IPS-NIHi11 (cell line): ENCODE measurements at regions not wholly inside any gene's neighbourhood (a gene's known extent, or its start where the extent isn't known, plus 50 kb on each side); places are given as distances from the start of the nearest gene placed in this dataset.
A peak's percentile ranks its signal among the peaks of the same experiment; 100 is the strongest.

Experiments
- DNase-seq: peaks from one replicate; pipeline ENCODE4 v3.0.0; 2012; ENCODE audit warnings: mixed read lengths, low spot score

DNA sequence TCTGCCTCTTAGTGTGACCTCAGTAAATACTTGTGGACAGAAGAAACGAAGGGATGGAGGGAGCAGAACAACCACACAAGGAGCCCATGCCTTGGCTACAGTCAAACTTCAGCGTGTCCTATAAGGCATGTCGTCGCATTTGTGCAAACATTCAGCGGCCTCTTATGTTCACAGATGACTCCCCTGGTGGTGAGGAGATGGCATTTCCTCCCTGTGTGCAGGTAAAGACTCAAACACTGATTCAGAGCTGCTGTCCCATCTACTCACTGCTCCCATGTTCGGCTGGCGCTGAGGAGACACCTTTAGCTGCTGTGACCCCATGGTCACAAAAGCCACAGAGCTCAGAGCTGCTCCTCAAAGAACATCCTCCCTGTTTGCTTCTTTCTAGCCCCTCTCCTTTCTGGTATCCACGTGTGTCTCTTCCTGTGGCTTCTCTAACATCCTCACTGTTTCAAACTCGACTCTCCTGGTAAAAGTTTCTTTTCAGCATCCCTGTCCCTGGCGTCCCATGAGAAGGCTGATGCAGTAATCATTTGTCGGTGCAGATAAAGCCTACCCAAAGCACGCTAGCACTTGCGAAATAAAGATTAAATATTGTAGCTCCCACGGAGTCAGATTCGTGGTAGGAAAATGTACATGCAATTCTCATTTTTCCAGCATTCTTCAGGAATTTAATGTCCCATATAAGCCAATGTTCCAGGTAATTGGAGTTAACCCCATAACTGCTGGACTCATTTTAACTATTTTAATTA is 124.9 kb upstream of the NEBL start:
- peak; percentile 36 for DNase-seq

DNA sequence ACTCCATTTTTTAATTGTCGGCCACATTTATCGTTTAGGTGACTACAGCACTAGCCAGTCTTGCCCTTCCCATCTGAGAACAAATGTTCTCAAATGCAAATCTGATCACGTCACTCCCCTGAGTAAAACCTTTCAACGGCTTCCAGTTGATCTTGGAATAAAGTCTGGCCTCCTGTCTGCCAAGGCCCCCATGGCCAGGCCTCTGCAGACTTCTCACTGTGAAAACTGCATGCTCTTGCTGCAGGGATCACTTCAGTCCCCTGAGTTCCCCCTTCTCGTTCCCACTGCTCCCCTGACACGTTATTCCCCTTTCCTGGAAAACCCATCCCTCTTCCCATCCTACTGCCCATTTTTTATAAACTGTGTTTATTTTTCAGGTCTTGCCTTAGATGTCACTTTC is 124.1 kb upstream of the NEBL start:
- DNase-seq, result no peak

DNA sequence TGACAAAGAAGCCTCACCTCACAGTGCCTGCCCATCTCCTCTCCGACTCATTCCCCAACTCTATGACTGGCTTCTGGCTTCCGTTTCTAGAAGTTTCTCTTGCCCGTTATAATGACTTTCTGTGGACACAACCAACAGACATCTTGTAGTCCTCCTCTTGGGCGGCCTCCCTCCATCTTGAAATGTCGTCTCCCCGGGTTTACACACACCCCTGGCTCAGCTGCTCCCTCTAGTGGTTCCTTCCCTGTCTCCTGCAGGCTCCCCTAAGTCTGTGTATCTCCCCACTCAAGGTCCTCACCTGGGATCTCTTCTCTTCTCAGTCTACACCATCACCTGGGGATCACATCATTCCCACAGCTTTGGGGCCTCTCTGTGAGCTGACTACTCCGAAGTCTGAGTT is 123.4 kb upstream of the NEBL start:
- peak; percentile 58 for DNase-seq

DNA sequence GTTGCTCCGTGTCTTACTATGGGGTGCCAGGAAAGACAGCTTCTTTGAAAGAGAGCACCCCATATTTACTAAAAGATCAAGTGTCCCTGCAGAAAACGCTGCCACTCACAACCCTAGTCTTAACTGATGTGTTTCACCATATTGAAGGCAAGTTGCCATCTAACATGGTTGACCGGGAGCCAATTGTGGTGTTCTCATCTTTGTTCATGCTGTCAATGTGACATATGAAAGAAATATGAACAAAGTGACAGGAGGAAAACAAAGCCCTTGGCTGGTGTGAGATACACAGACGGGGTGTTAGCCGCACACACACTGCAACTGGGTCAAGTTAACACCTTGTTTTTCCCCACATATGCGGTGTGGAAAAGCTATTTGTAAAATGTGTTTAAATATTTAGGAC is 122.3 kb upstream of the NEBL start:
- DNase-seq, result no peak

DNA sequence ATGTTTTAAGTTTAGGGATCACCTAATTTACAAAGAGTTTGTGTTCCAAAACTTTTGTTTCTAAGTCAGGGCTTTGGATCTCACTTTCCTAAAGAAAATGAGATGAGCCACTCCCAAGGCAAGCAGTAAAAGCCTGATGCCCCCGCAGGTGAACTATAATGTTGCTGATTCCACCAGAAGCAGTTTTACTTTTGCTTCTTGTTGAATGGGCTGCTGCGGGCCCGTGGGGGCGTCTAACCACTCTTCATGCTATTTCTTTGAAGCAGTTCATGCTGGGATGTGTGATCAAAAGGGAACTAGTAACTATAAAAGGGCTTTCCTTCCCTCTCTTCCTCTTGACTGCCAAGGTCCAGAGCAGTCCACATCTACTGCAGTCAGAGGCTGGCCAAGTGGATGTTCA is 118.7 kb upstream of the NEBL start:
- DNase-seq, result peak; percentile 30

DNA sequence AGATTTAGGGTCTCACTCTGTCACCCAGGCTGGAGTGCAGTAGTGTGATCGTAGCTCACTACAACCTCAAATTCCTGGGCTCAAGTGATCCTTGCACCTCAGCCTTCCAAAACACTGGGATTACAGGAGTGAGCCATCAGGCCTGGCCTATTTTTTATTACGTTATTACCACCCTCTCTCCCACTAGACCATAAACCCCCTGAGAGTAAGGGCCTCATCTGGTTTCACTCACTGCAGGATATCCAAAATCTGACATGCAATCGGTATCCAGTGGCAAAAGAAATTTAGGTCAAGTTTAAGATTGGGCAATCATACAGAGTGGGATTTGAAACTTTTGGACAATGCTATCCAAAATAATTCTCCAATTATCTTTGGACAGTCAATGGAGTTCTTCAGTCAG is 117.0 kb upstream of the NEBL start:
- DNase-seq, result no peak

DNA sequence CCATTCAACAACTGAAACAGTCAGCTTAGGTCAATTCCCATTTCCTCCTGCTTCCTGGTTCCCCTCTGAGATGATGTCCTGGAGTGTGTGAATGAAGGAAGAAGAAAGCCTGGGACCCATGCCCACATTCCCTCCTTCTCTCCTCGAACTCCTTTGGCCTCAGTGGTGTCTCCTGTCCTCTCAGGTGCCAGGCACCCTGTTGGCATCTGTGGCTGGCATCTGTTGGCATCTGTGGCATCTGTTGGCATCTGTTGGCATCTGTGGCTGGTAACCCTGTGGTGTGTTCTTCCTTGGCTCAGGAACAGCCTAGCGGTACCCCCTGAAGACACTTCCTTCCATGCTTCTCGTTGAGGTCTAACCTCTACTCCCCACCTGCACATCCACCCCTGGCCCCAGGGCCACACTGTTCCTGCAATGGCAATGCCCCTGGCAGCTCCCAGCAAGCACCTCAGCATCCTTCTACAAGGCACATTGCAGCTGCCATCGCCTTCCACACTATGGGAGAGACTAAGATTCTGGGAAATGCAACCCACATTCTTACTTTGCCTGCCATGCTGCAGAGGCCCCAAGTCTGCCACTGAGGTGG is 114.4 kb upstream of the NEBL start:
- DNase-seq, result no peak

DNA sequence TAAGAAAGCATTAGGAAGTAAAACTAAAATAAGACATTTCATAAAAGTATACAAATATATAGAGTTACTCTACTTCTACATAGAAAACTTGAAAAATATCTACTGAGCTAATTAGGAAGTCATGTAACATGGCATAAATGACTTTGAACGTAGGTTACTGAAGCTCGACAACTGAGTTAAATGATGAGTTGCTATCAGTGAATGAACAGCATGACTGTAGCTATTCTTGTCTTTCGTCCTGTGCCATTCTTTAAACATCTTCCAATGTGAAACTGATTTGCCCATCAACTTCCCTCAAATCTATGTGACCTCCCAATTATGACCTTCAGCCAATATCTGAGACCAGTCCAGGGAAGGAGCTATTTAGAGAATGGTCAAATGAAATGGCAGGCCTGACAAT is 113.5 kb upstream of the NEBL start:
- DNase-seq, result no peak

DNA sequence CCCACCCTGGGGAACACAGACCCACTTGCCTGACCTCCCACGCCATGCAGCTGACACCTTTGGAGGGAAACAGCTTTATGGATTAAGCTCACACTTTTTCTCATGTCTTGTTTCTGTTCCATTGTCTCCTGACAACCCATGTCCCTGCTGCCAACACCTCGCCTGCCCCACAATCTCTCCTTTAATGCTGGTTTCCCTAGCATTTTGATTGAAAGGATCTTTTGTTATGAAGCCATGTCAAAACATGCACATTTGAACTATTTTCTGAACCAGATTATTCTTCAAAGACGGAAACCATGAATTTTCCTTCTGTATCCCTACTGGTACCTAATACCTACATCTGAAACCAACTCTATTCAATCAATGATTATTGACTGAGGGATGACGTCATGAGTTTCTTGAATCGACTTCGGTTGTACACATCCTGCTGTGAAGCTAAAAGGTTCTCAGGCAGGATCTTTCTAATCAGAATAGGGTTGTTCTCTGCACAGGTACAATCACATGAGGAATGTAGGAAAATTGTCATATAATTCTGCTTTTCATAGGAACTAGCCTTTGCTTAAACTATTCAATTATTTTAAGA is 106.2 kb upstream of the NEBL start:
- DNase-seq, result no peak

DNA sequence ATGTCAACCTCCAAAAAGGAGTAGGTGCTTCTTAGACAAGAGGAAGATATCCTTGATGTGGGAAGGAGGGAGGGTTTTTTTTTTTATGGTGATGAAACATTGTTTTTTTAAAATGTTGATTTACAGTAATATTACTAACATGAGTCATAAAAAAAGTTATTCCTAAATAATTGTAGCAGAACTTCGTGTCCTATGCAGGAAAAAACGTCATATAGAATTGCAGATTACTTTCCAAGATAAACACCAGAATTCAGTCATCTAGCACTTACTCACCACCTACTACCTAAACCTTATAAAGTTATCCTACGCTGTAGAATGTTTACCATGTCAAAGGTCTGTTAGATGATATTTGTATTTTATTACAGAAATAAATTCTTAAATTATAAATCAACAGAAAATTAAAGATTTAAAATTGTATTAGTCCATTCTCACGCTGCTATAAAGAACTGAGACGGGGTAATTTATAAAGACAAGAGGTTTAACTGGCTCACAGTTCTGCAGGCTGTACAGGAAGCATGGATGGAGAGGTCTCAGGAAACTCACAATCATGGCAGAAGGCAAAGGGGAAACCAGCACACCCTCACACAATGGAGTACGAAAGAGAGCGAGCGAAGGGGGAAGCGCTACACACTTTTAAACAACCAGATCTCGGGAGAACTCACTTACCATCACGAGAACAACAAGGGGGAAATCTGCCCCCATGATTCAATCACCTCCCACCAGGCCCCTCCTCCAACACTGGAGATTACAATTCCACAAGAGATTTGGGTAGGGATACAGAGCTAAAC is 105.2 kb upstream of the NEBL start:
- no peak for DNase-seq

DNA sequence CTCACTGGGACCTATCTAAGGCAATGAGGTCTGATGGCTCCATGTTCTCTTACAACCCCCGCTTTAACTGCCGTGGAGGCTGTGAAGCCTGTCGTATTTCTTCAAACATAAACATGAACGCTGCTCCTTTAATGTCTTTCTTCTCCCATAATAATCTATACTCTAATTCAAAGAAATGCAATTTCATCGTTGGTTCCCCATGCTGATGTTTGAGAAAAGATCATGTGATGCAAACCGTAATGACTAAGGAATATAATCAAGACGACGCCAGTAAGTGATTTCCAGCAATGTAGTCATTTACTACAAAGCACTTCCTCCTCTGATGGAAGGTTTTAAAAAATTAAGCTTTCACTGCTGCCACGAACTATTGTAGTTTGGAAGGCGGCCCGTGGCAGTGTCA is 102.6 kb upstream of the NEBL start:
- DNase-seq, result no peak

DNA sequence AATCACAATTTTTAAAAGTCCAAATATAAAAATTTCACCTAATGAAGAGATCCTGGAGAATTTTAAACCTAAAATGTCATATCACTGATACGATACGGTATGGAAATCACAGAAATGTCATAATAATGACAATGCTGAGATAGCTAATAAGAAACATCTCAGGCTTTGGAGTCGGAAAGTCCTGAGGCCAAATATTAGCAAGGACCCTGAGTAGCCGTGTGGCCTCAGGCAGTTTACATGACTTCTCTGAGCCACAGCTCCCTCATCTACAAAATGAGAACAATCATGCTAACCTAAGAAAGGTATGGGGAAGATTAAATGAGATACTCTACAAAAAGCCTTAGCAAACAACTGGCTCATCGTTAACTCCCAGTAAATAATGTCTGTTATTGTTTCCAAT is 100.9 kb upstream of the NEBL start:
- no peak for DNase-seq

DNA sequence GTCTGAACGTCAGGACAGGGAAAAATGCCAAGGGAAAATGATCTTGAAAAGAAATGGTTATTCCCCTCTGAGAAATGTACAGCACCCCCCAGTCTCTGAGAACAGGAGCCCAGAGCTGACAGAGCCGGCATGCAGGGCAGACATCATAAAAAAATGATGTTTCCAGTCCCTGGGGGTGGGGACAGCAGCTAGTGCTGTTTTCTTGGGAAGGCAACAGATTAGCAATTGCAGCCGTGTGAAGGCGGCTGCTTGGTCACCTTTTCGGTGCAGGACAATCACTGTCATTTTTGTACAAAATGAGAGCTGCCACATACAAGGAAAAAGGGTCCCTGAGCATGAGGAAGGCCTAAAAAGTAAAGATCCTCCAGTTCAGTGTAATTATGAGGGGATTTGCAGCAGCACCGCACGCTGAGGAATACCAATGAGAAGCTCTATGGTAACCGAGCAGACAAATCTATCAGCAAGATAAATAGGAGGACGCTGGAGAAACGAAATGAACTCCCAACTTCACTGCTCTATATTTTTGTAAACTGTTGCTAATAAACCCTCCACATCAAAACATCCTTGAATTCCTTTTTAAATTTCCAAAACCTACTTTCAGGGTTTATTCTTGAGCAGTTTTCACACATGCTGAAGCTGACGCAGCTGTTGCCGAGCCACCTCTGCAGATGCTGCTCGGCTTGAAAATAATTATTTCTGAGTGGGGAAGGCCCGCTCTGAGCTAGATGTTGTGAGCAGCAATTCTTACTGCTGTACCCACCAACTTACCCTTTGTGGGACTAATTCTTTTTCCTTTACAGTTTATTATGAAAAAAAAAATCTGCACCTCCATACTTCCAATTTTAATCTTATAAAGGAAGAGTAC is 98.2 kb upstream of the NEBL start:
- DNase-seq, result no peak

DNA sequence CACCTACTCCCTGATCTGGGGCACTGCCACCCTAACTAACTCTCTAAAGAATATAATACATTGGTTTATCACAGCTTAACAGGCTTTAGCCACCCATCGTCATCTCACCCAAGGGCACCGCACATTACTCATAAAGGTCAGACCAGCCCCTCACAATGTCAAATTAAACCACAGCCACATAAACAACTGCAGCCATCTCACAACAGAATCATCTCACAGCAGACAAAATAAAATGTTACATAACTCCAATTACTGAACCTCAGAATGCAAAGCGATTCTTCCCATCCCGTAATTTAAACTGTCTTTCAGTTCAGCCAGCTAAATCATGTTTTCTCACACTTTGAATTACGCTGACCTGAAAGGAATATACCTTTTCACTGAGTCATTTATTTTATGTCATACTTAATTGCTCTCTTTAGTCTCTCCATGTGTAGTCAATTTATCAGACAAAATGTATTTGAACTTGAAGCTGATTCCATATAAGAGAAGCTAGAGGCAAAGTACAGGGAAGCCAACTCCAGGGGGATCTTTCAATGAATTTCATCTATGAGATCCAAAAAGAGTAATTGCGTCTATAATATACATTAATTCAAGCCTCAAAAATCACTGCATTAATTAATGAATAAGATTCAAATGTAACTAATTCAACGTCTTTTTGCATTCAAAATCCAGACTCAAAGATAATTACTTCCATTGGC is 96.9 kb upstream of the NEBL start:
- no peak for DNase-seq

DNA sequence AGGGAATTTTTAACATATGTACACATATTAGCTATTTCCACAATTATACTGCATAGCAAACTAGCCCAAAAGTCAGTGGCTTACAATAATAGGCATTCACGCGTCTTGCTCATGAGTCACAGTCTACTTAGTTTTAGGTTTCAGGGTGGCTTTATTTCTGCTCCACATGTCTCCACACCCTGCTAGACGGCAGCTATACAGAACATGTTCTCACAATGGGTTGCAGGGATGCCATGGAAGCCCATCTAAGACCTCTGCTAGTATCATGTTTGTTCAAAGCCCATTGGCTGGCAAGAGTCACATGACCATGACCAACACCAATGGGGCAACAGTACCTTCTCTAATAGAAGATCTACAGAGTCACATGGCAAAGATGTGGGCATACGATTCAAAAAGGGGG is 96.3 kb upstream of the NEBL start:
- DNase-seq, result peak; percentile 25

DNA sequence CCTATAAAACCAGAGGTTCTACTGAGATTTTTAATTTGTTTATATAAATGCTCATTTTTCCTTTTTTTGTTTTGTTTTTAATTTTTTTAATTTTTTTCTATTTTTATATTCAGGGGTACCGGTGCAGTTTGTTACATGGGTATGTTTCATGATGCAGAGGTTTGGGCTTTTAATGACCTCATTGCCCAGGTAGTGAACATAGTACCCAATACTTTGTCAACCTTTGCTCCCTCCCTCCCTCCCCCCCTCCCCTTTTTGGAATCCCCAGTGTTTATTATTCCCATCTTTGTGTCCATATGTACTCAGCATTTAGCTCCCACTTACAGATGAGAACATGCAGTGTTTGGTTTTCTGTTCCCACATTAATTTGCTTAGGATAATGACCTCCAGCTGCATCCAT is 94.4 kb upstream of the NEBL start:
- no peak for DNase-seq

DNA sequence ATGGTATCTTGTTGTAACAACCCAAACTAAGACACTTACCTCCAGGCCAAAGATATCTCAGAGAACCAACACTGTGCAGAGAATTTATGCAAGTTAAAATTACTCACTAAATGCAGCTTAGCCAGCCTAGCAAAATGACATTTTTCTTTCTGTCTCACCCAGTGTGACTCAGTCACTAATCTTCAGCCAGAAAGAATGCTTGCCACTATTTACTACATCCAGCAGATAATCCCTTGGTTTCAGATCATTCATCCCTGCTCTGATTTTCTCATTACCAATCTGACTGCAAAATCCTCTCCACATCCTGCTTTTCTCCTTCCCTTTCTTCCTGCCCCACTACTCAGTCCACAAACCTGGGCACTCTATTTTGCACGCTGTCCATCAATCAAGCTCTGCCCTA is 93.5 kb upstream of the NEBL start:
- DNase-seq, result no peak

DNA sequence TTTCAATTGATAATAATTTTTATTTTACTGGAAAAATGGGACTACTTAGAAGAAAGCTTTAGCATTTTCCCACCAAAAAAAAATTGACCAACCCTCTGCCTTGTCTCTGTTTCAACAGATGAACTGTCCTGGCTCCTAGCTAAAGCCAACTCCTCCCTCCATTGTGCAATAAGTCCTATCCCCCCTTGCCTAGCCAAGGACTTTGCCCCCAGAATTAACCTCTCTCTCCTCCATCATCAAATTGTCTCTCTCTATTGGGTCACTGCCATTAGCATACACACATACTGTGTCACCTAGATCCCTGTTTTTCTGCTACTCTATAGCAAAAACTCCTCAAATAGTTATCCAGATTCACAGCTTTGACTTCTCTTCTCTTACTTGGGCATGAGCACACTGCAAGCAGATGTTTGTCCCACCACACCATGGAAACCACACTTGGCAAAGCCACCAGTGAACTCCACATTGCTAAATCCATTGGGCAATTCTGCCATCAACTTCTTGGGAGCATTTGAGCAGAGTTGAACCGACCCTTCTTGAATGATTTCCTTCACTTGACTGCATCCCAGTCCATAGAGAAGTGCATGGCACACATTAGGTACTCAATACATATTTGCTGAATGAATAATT is 91.4 kb upstream of the NEBL start:
- no peak for DNase-seq

DNA sequence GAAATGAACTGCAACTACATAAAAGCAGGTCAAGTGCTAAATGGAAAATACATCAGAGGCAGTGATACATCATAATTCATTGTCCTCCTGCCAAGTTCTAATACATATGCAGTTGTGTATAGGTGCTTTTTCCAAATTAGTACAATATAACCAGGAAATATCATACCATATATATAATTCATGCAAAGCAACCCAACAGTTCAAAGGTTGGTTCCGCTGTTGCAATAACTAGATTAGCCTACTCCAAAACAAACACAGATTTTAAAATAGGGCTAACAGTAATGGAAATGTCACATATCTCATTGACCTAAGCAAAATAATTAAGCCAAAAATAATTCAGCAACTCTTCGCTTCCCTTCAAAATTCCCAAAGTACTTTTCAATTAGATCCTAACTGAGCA is 88.9 kb upstream of the NEBL start:
- DNase-seq, result no peak

DNA sequence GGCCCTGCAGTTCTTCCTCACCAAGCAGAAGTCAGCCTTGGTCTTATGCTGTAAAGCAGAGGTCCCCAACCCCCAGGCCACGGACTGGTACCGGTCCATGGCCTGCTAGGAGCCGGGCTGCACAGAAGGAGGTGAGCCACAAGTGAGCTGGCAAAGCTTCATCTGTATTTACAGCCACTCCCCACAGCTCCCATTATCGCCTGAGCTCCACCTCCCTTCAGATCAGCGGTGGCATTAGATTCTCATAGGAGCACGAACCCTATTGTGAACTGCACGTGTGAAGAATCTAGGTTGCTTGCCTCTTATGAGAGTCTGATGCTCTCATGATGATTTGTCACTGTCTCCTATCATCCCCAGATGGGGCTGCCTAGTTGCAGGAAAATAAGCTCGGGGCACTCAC is 87.6 kb upstream of the NEBL start:
- DNase-seq, result no peak

DNA sequence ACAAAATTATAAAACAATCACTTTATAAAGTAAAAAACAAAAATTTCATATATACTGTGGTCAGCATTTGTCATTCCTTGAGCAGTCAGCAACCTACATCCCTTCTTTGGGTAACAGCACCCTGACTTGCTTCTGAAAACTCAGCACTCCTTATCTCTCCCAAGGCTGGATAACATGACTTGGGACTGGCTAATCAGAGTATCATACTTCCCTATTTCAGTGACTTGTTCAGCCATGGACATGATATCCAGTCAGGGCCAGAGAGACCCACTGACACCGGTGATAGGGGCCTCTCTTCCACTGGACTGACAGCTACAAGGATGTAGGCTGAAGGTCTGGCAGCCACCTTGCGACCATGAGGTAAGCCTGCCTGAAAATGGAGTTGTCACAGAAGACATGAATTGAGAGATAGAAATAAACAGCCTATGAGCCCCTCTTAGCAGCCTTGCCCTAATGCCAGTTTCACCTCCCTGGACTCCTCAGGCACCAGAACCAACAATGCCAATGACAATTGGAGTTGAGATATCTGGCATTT is 84.4 kb upstream of the NEBL start:
- no peak for DNase-seq
